ENCODE measurements at regions not wholly inside any gene's neighbourhood (a gene's known extent, or its start where the extent isn't known, plus 50 kb on each side); places are given as distances from the start of the nearest gene placed in this dataset.
"Not testable (repeated sequence)": the region's sequence is repeated elsewhere in the genome, so short reads cannot be mapped to it uniquely, and the experiment has no call there.

GRCh38 chr18:8887877-8888276, 182.5 kb downstream of the MTCL1 start:
- dilution Hi-C loops (cut with MboI; ENCODE audit: extremely low pct_ligation_motif_present, low sequenced_read_pairs); H3K27me3 ChIP-seq (ENCODE audit: control insufficient read depth in 2 of 2, insufficient read depth in 2 of 2, low read length in 2 of 2); H3K36me3 ChIP-seq (ENCODE audit: control insufficient read depth in 2 of 2, extremely low read depth in 1 of 2, insufficient read depth in 2 of 2, low read length in 2 of 2); BruUV-seq (replicated peaks); H2AFZ ChIP-seq (ENCODE audit: low read depth, low read length); H3K9me1 ChIP-seq (replicated peaks; ENCODE audit: control insufficient read depth, extremely low read depth, insufficient read depth, low read length); H3K27ac ChIP-seq (ENCODE audit: insufficient read depth, low read depth, low read length); CTCF ChIA-PET; DNase-seq (ENCODE audit: low read depth, low spot score); H3K9me3 ChIP-seq (replicated peaks; ENCODE audit: control insufficient read depth, insufficient read depth, low read length); H4K20me1 ChIP-seq (replicated peaks; ENCODE audit: control insufficient read depth, extremely low read depth, insufficient read depth, low read length); H3K9ac ChIP-seq (replicated peaks; ENCODE audit: extremely low read depth, insufficient read depth, low read length); POLR2A ChIA-PET; H3K4me3 ChIP-seq (replicated peaks in 1 of 3; ENCODE audit: insufficient read depth in 1 of 3, low read depth in 1 of 3, low read length in 3 of 3); FAIRE-seq; H3K4me2 ChIP-seq (ENCODE audit: insufficient read depth, low read length); H3K79me2 ChIP-seq (ENCODE audit: control insufficient read depth, insufficient read depth, low read length): not testable (repeated sequence)
- intact Hi-C loops (cut with micrococcal nuclease), result loop anchor here (10.0 kb wide), 1 partner anchor 167 kb away; no protein-coding TSS in a partner anchor
- peaks cover 21% of the 10 kb centered on the region for H3K4me1 ChIP-seq (ENCODE audit: control insufficient read depth, extremely low read depth, insufficient read depth, low read length)

GRCh38 chr18:8889489-8889888, 184.1 kb downstream of the MTCL1 start:
- ChIA-PET CTCF (no interaction called here), POLR2A (no interaction called here)
- BruUV-seq (replicated peaks), result no TSS peak
- Histone ChIP-seq H3K9me3 (replicated peaks; ENCODE audit: control insufficient read depth, insufficient read depth, low read length) (no peaks in the 10 kb centered on the region), H3K4me1 (ENCODE audit: control insufficient read depth, extremely low read depth, insufficient read depth, low read length) (peaks cover 21% of the 10 kb centered on the region), H3K9me1 (replicated peaks; ENCODE audit: control insufficient read depth, extremely low read depth, insufficient read depth, low read length) (no peaks in the 10 kb centered on the region), H3K27ac (ENCODE audit: insufficient read depth, low read depth, low read length) (no peak overlapping the region), H3K4me3 (replicated peaks in 1 of 3; ENCODE audit: insufficient read depth in 1 of 3, low read depth in 1 of 3, low read length in 3 of 3) (no peak overlapping the region), H3K79me2 (ENCODE audit: control insufficient read depth, insufficient read depth, low read length) (no peaks in the 10 kb centered on the region), H3K4me2 (ENCODE audit: insufficient read depth, low read length) (no peak overlapping the region), H4K20me1 (replicated peaks; ENCODE audit: control insufficient read depth, extremely low read depth, insufficient read depth, low read length) (no peaks in the 10 kb centered on the region), H3K9ac (replicated peaks; ENCODE audit: extremely low read depth, insufficient read depth, low read length) (no peak overlapping the region), H3K27me3 (ENCODE audit: control insufficient read depth in 2 of 2, insufficient read depth in 2 of 2, low read length in 2 of 2) (no peaks in the 10 kb centered on the region), H2AFZ (ENCODE audit: low read depth, low read length) (no peak overlapping the region), H3K36me3 (ENCODE audit: control insufficient read depth in 2 of 2, extremely low read depth in 1 of 2, insufficient read depth in 2 of 2, low read length in 2 of 2) (no peaks in the 10 kb centered on the region)
- FAIRE-seq (no peak), DNase-seq (ENCODE audit: low read depth, low spot score) (no peak)
- intact Hi-C loops (cut with micrococcal nuclease) (loop anchor here (10.0 kb wide), 1 partner anchor 165 kb away; no protein-coding TSS in a partner anchor), dilution Hi-C loops (cut with MboI; ENCODE audit: extremely low pct_ligation_motif_present, low sequenced_read_pairs) (no loop called here)
- TF ChIP-seq MAX (IDR thresholded peaks at IDR 0.05; ENCODE audit: insufficient read depth, insufficient read length) (no peak), EZH2 (IDR thresholded peaks at IDR 0.05; ENCODE audit: borderline replicate concordance, low read depth, low read length, severe bottlenecking) (no peak), POLR2AphosphoS5 (IDR thresholded peaks at IDR 0.05; ENCODE audit: insufficient read depth, low read depth, low read length) (no peak), FOS (IDR thresholded peaks at IDR 0.05; ENCODE audit: borderline replicate concordance, insufficient read depth, low read length) (no peak), POLR2A (IDR thresholded peaks at IDR 0.05; ENCODE audit: low read depth, low read length) (no peak), JUN (IDR thresholded peaks at IDR 0.05; ENCODE audit: borderline replicate concordance, insufficient read depth, insufficient read length, low read depth) (no peak), CTCF (IDR thresholded peaks at IDR 0.05; ENCODE audit: extremely low read depth in 1 of 2, insufficient read depth in 1 of 2, low read depth in 1 of 2, low read length in 2 of 2) (no peak), GATA2 (IDR thresholded peaks at IDR 0.05; ENCODE audit: insufficient read depth, insufficient read length, low read depth, low read length) (no peak), MYC (IDR thresholded peaks at IDR 0.05; ENCODE audit: low read depth, low read length) (no peak)

- H4K20me1 ChIP-seq (replicated peaks; ENCODE audit: control insufficient read depth, extremely low read depth, insufficient read depth, low read length); FAIRE-seq; H3K27me3 ChIP-seq (ENCODE audit: control insufficient read depth in 2 of 2, insufficient read depth in 2 of 2, low read length in 2 of 2); H3K9me1 ChIP-seq (replicated peaks; ENCODE audit: control insufficient read depth, extremely low read depth, insufficient read depth, low read length); DNase-seq (ENCODE audit: low read depth, low spot score); H2AFZ ChIP-seq (ENCODE audit: low read depth, low read length); H3K79me2 ChIP-seq (ENCODE audit: control insufficient read depth, insufficient read depth, low read length); dilution Hi-C loops (cut with MboI; ENCODE audit: extremely low pct_ligation_motif_present, low sequenced_read_pairs); H3K9me3 ChIP-seq (replicated peaks; ENCODE audit: control insufficient read depth, insufficient read depth, low read length); BruUV-seq (replicated peaks); POLR2A ChIA-PET; H3K36me3 ChIP-seq (ENCODE audit: control insufficient read depth in 2 of 2, extremely low read depth in 1 of 2, insufficient read depth in 2 of 2, low read length in 2 of 2); H3K4me3 ChIP-seq (replicated peaks in 1 of 3; ENCODE audit: insufficient read depth in 1 of 3, low read depth in 1 of 3, low read length in 3 of 3): not testable (repeated sequence)
- CTCF ChIA-PET, result interaction anchor here (1.2 kb wide), 1 partner anchor 92 kb away, joined by 4 read pairs; no protein-coding TSS in a partner anchor
- Histone ChIP-seq H3K4me2 (ENCODE audit: insufficient read depth, low read length) (peak overlapping the region; percentile 78), H3K4me1 (ENCODE audit: control insufficient read depth, extremely low read depth, insufficient read depth, low read length) (peaks cover 21% of the 10 kb centered on the region), H3K27ac (ENCODE audit: insufficient read depth, low read depth, low read length) (peak overlapping the region; percentile 67), H3K9ac (replicated peaks; ENCODE audit: extremely low read depth, insufficient read depth, low read length) (peak overlapping the region; percentile 51)
- intact Hi-C loops (cut with micrococcal nuclease), result loop anchor here (2.0 to 10.0 kb wide), 3 partner anchors 90 to 236 kb away; partner anchors contain the start of gene MTCL1
Observed at GRCh38 chr18:8890503-8890902, 185.1 kb downstream of the MTCL1 start.
